Endothelial cell of umbilical vein (primary cell): ENCODE measurements at regions not wholly inside any gene's neighbourhood (a gene's known extent, or its start where the extent isn't known, plus 50 kb on each side); places are given as distances from the start of the nearest gene placed in this dataset.

ENCODE experiments used
- BruUV-seq: library from RNA; stranded (reverse); fragments of 400-500 nt; replicated peaks from 2 replicates; lab custom pipeline; 2021; lab: Mats Ljungman, UMichigan
- CTCF ChIA-PET: fragments of 300-600, 350-600 bp; sonication (Branson Sonifier 250); formaldehyde crosslinking; loops from one replicate; lab custom pipeline; 2021; ENCODE audit warnings: antibody characterized with exemption, inconsistent platforms; lab: Charles Lee
- POLR2A ChIA-PET: fragments of 300-600, 350-600 bp; sonication (Branson Sonifier 250); formaldehyde crosslinking; loops from one replicate; lab custom pipeline; 2021; ENCODE audit warnings: antibody characterized with exemption, inconsistent platforms; lab: Charles Lee
- DNase-seq: peaks from one replicate; pipeline ENCODE4 v3.0.0-alpha.2; 2011; ENCODE audit warnings: low read depth, low spot score
- FAIRE-seq: peaks from 2 replicates; lab custom pipeline; 2011; peaks lifted over from hg19 to GRCh38; lab: Jason Lieb, UNC
- H2AFZ ChIP-seq: 2 replicates; pipeline ENCODE4 v1.6.0; 2012; ENCODE audit warnings: low read depth, low read length, control low read depth, inconsistent platforms
- H3K27ac ChIP-seq: 2 replicates; pipeline ENCODE4 v1.5.1; 2011; ENCODE audit warnings: low read depth, mild to moderate bottlenecking, control low read depth, low read length, moderate library complexity; ENCODE audit not compliant: insufficient read depth
- H3K27me3 ChIP-seq, 2 experiments: 2 replicates each; pipeline versions ENCODE4 v1.6.0 to v1.6.1; 2011; ENCODE audit warnings: low read length in 2 of 2, mixed read lengths in 1 of 2; ENCODE audit not compliant: control insufficient read depth in 2 of 2, insufficient read depth in 2 of 2
- H3K36me3 ChIP-seq, 2 experiments: 2 replicates in 1 of 2; 3 replicates in 1 of 2; pipeline ENCODE4 v1.5.1; 2011; ENCODE audit warnings: low read length in 2 of 2, mild to moderate bottlenecking in 1 of 2, moderate library complexity in 1 of 2; ENCODE audit not compliant: control insufficient read depth in 2 of 2, insufficient read depth in 2 of 2; ENCODE audit errors: extremely low read depth in 1 of 2
- H3K4me1 ChIP-seq: 3 replicates; pipeline ENCODE4 v1.5.1; 2011; ENCODE audit warnings: mild to moderate bottlenecking, low read length; ENCODE audit not compliant: control insufficient read depth, insufficient read depth; ENCODE audit errors: extremely low read depth
- H3K4me2 ChIP-seq: 2 replicates; pipeline ENCODE4 v1.6.1; 2011; ENCODE audit warnings: low read length, control low read depth, mixed read lengths; ENCODE audit not compliant: insufficient read depth
- H3K4me3 ChIP-seq, 3 experiments: fragments of 200-600 bp in 1 of 3; sonication (generic), shearing (Covaris generic) in 1 of 3; replicated peaks in 1 of 3; 2 replicates each; pipeline ENCODE4 v1.5.1; 2011 to 2016; ENCODE audit warnings: control low read depth in 3 of 3, low read length in 3 of 3, mild to moderate bottlenecking in 2 of 3, inconsistent platforms in 1 of 3, low read depth in 1 of 3, moderate library complexity in 1 of 3; ENCODE audit not compliant: insufficient read depth in 1 of 3
- H3K79me2 ChIP-seq: 2 replicates; pipeline ENCODE4 v1.6.0; 2012; ENCODE audit warnings: low read length, inconsistent platforms; ENCODE audit not compliant: control insufficient read depth, insufficient read depth
- H3K9ac ChIP-seq: replicated peaks from 2 replicates; pipeline ENCODE3; 2011; ENCODE audit warnings: low read length, control low read depth; ENCODE audit not compliant: insufficient read depth; ENCODE audit errors: extremely low read depth
- H3K9me1 ChIP-seq: replicated peaks from 3 replicates; pipeline ENCODE4 v1.6.0; 2011; ENCODE audit warnings: mild to moderate bottlenecking, low read length; ENCODE audit not compliant: control insufficient read depth, insufficient read depth; ENCODE audit errors: extremely low read depth
- H3K9me3 ChIP-seq: replicated peaks from 2 replicates; pipeline ENCODE4 v1.5.1; 2012; ENCODE audit warnings: low read length, inconsistent platforms; ENCODE audit not compliant: control insufficient read depth, insufficient read depth
- H4K20me1 ChIP-seq: replicated peaks from 2 replicates; pipeline ENCODE3; 2011; ENCODE audit warnings: mild to moderate bottlenecking, low read length; ENCODE audit not compliant: control insufficient read depth, insufficient read depth; ENCODE audit errors: extremely low read depth
- FOS ChIP-seq: IDR thresholded peaks from 2 replicates; pipeline ENCODE4 v1.6.1; 2011; ENCODE audit warnings: mild to moderate bottlenecking, low read length, moderate library complexity, borderline replicate concordance; ENCODE audit not compliant: insufficient read depth
- GATA2 ChIP-seq: IDR thresholded peaks from 2 replicates; pipeline ENCODE4 v1.7.0; 2011; ENCODE audit warnings: low read depth, mild to moderate bottlenecking, moderate library complexity, mixed read lengths, low read length; ENCODE audit not compliant: insufficient read length, insufficient read depth
- JUN ChIP-seq: IDR thresholded peaks from 2 replicates; pipeline ENCODE4 v1.6.1; 2011; ENCODE audit warnings: borderline replicate concordance, low read depth; ENCODE audit not compliant: insufficient read length, insufficient read depth
- MYC ChIP-seq: IDR thresholded peaks from one replicate; pipeline ENCODE4 v1.6.1; 2011; ENCODE audit warnings: mild to moderate bottlenecking, low read depth, low read length
- POLR2AphosphoS5 ChIP-seq: IDR thresholded peaks from 2 replicates; pipeline ENCODE4 v1.6.1; 2012; ENCODE audit warnings: low read depth, mild to moderate bottlenecking, control low read depth, low read length, moderate library complexity; ENCODE audit not compliant: insufficient read depth
- dilution Hi-C: fragments of 300-500 bp; cut with MboI; formaldehyde crosslinking; loops from one replicate; pipeline ENCODE4 v1.15.0; 2019; ENCODE audit warnings: low sequenced_read_pairs; ENCODE audit not compliant: extremely low pct_ligation_motif_present
- intact Hi-C: fragments of 100-400 bp; cut with micrococcal nuclease; formaldehyde crosslinking; loops from one replicate; pipeline ENCODE4 v1.10.0; 2022
- TF ChIP-seq, protein P1 (sequence below), 2 donors: IDR thresholded peaks; 1 replicate in 1 of 2; 2 replicates in 1 of 2; pipeline ENCODE4 v1.5.1; 2011; ENCODE audit warnings: low read length in 2 of 2, mild to moderate bottlenecking in 2 of 2, moderate library complexity in 2 of 2, control low read depth in 1 of 2, inconsistent platforms in 1 of 2, low read depth in 1 of 2; ENCODE audit not compliant: insufficient read depth in 1 of 2; ENCODE audit errors: extremely low read depth in 1 of 2
- TF ChIP-seq, protein P2 (sequence below): IDR thresholded peaks from 2 replicates; pipeline ENCODE4 v1.6.1; 2011; ENCODE audit not compliant: insufficient read depth, insufficient read length

DNA sequence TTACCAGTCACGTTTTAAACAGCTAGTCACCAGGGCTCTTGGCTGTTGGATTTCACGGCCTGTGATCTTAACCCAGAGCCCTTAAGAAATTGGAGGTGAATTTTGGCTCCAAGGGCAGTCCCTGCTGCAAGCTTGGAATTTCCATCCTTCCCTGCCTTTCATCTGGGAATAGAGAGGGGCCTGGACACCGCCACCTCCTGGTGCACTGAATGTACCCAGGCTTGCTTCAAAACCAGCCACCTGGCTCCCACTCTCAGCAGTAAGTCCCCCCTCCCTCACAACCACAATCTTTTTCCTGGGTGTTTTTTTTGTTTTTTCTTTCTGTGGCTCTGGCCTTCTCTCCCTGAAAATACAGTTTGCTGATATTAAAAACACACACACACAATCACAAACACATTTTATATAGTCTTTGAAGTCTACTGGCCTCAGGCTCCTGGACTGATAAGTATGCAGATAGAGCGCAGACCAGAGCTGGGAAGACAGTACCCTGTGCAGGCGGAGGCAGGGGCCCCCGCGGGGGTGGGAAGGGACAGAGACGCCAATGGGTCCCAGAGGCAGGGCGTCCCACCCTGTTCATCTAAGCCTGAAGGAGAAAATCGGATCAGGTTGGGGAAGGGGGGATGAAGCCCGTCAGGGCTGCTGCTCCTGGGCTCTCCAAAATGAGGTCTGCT lies 65.8 kb upstream of the IGSF21 start:
- dilution Hi-C loops (no loop called here), intact Hi-C loops (no loop called here)
- Histone ChIP-seq H3K9me1 (no peaks in the 10 kb centered on the region), H4K20me1 (no peaks in the 10 kb centered on the region), H3K27me3 (no peaks in the 10 kb centered on the region), H3K79me2 (no peaks in the 10 kb centered on the region), H3K27ac (no peak overlapping the region), H3K9me3 (no peaks in the 10 kb centered on the region), H3K4me3 (no peak overlapping the region), H3K36me3 (no peaks in the 10 kb centered on the region), H3K4me1 (no peaks in the 10 kb centered on the region), H3K9ac (no peak overlapping the region), H2AFZ (no peak overlapping the region), H3K4me2 (no peak overlapping the region)
- CTCF ChIA-PET = no interaction called here
- DNase-seq (no peak), FAIRE-seq (no peak)
- POLR2A ChIA-PET = no interaction called here
- BruUV-seq = no TSS peak
- TF ChIP-seq MYC (no peak), JUN (no peak), FOS (no peak), GATA2 (no peak), POLR2AphosphoS5 (no peak)
- TF ChIP-seq, protein P1, sequence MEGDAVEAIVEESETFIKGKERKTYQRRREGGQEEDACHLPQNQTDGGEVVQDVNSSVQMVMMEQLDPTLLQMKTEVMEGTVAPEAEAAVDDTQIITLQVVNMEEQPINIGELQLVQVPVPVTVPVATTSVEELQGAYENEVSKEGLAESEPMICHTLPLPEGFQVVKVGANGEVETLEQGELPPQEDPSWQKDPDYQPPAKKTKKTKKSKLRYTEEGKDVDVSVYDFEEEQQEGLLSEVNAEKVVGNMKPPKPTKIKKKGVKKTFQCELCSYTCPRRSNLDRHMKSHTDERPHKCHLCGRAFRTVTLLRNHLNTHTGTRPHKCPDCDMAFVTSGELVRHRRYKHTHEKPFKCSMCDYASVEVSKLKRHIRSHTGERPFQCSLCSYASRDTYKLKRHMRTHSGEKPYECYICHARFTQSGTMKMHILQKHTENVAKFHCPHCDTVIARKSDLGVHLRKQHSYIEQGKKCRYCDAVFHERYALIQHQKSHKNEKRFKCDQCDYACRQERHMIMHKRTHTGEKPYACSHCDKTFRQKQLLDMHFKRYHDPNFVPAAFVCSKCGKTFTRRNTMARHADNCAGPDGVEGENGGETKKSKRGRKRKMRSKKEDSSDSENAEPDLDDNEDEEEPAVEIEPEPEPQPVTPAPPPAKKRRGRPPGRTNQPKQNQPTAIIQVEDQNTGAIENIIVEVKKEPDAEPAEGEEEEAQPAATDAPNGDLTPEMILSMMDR (IDR thresholded peaks at IDR 0.05; ENCODE audit: extremely low read depth in 1 of 2, insufficient read depth in 1 of 2, low read depth in 1 of 2, low read length in 2 of 2) = no peak
- TF ChIP-seq, protein P2, sequence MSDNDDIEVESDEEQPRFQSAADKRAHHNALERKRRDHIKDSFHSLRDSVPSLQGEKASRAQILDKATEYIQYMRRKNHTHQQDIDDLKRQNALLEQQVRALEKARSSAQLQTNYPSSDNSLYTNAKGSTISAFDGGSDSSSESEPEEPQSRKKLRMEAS = no peak
